ENCODE measurements at regions not wholly inside any gene's neighbourhood (a gene's known extent, or its start where the extent isn't known, plus 50 kb on each side); places are given as distances from the start of the nearest gene placed in this dataset.

DNA sequence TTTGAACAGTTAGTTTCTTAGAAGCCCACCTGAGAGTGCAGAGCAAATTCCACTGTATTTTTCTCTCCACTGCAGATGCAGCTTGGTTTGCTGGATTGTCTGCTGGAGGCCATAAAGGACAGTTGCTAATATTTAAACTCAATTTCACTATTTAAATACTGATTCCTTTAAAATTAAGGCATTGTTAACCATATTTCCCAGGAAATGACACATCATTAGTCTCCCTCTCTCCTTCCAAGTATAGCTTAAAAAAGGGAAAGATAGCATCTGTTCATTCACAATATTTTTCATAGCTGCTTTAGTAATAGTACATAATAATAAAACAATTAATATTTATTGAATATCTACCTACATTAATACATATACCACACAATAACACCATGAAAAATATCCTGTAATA, 252.9 kb downstream of the HGF start:
- DNase-seq (ENCODE audit: low spot score): no peak
- TF ChIP-seq, protein P1, sequence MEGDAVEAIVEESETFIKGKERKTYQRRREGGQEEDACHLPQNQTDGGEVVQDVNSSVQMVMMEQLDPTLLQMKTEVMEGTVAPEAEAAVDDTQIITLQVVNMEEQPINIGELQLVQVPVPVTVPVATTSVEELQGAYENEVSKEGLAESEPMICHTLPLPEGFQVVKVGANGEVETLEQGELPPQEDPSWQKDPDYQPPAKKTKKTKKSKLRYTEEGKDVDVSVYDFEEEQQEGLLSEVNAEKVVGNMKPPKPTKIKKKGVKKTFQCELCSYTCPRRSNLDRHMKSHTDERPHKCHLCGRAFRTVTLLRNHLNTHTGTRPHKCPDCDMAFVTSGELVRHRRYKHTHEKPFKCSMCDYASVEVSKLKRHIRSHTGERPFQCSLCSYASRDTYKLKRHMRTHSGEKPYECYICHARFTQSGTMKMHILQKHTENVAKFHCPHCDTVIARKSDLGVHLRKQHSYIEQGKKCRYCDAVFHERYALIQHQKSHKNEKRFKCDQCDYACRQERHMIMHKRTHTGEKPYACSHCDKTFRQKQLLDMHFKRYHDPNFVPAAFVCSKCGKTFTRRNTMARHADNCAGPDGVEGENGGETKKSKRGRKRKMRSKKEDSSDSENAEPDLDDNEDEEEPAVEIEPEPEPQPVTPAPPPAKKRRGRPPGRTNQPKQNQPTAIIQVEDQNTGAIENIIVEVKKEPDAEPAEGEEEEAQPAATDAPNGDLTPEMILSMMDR (IDR thresholded peaks at IDR 0.05): no peak
- Histone ChIP-seq H3K27ac (no peak overlapping the region), H3K4me3 (no peak overlapping the region)

DNA sequence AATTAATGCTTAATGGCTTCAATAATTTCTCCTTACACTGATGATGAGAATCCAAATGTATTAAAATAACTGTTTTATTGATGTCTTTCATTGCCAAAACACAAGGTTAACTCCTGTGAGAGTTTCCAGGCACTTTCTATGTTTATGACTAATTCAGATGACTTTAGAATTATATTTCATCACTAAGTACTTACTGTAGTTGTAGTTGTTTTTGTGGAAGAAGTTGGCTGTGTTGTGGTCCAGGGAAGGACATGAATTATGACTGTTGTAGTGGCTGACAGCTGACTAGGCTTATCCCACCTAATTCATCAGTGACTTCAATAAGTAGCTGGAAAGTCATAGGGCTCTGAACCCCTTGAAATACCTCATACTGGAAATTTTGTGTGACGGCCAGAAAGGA, 254.8 kb downstream of the HGF start:
- TF ChIP-seq, protein P1 (IDR thresholded peaks at IDR 0.05): no peak
- Histone ChIP-seq H3K27ac (no peak overlapping the region), H3K4me3 (no peak overlapping the region)
- DNase-seq (ENCODE audit: low spot score): no peak

DNA sequence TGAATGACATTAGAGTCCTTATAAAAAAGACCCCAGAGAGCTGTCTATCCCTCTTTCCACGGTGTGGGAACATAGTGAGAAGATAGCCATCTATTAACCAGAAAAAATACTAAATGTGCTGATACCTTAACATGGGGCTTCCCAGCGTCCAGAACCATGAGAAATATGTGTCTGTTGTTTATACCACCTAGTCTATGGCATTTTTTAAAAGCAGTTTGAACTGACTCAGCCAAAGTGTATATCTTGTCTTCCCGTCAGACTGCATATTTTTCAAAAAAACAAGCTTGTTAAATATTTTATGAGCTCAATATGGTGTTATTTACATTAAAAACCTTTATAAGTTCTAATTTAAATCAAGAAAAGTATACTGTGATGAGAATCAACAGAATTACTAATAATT, 255.3 kb downstream of the HGF start:
- no peak overlapping the region for H3K27ac ChIP-seq
- TF ChIP-seq, protein P1 (IDR thresholded peaks at IDR 0.05): no peak
- DNase-seq (ENCODE audit: low spot score): no peak
- no peak overlapping the region for H3K4me3 ChIP-seq

DNA sequence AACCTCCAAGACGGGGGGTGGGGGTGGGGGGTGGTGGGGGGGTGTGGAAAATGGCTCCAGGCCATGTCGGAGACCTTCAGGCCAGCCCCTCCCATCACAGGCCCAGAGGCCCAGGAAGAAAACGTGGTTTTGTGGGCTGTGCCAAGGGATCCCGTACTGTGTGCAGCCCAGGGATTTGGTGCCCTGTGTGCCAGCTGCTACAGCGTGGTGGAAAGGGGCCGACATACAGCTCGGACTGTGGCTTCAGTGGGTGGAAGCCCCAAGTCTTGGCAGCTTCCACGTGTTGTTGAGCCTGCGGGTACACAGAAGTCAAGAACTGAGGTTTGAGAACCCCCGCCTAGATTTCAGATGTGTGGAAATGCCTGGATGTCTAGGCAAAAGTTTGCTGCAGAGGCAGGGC, 259.7 kb downstream of the HGF start:
- Histone ChIP-seq H3K27ac (no peak overlapping the region), H3K4me3 (no peak overlapping the region)
- TF ChIP-seq, protein P1 (IDR thresholded peaks at IDR 0.05): no peak
- no peak for DNase-seq (ENCODE audit: low spot score)

DNA sequence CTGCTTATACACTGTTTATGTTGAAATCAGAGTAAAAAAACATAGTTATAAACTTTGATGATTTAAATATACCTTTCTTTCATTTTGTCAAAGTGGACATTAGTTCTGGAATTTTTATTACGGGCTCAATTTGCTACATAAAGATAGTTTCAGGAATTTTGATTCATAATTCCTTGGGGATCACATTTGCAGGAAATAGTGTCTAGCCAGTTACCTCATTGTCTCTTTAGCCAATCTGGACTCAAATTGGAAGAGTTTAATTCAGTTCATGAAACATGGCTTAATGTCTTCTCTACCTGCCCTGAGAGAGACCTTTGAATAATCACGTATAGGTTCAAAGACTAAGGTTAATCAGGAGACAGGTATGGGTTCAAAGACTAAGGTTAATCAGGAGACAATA, 262.6 kb downstream of the HGF start:
- TF ChIP-seq, protein P1 (IDR thresholded peaks at IDR 0.05): no peak
- DNase-seq (ENCODE audit: low spot score): no peak
- H3K27ac ChIP-seq: no peak overlapping the region

DNA sequence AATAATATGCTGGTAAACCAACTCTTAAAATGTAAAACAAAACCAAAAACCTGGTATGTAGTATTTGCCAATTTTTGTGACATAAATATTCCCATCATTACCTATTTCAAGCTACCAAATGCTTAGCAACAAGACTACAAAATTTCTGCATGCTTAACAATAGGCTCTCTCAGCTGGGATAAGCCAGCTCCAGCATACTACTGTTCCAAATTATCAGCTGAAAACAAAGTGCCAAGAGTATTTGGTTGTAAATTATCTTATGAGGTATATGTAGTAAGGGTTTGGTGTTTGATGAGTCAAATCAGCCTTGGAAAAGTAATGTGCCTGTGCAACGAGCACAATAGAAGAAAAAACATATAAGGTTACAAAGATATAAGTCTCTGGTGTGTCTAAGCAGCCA, 263.2 kb downstream of the HGF start:
- no peak for DNase-seq (ENCODE audit: low spot score)
- Histone ChIP-seq H3K4me3 (no peak overlapping the region), H3K27ac (no peak overlapping the region)
- TF ChIP-seq, protein P1 (IDR thresholded peaks at IDR 0.05): no peak

More for the DNA sequence above, 262.6 kb downstream of the HGF start:
- no peak overlapping the region for H3K4me3 ChIP-seq

DNA sequence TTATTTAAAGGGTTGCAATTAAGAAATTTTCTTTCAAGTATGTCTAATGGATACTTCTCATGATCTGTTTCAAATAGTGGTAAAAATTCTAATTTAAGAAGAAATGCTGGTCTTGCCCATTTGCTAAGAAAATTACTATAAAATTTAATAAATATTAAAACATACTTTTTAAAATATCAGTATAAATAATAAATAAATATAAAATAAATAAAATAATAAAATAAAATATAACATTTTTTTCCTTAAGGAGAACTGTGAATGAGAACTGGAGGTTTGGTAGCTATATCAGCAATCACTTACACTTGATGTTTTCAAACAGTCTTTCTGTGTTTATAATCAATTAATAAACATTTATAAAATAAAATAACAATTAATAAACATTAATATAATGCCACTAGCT, 266.1 kb downstream of the HGF start:
- no peak for DNase-seq (ENCODE audit: low spot score)
- TF ChIP-seq, protein P1 (IDR thresholded peaks at IDR 0.05): no peak
- H3K4me3 ChIP-seq: no peak overlapping the region
- no peak overlapping the region for H3K27ac ChIP-seq

All from coronary artery (tissue), 2 donors.